NCI-H187 (cell line): ENCODE measurements at regions not wholly inside any gene's neighbourhood (a gene's known extent, or its start where the extent isn't known, plus 50 kb on each side); places are given as distances from the start of the nearest gene placed in this dataset.
"Not testable (repeated sequence)": the region's sequence is repeated elsewhere in the genome, so short reads cannot be mapped to it uniquely, and the experiment has no call there.

Experiments
- DNase-seq, 2 experiments: peaks; one replicate each; lab custom pipeline; 2025; lab: John Stamatoyannopoulos, UW

GRCh38 chr10:124242791-124243190 lies 149.4 kb upstream of the CHST15 start:
- DNase-seq: no peak

GRCh38 chr10:124242365-124242764 lies 149.0 kb upstream of the CHST15 start:
- no peak for DNase-seq

GRCh38 chr10:124241510-124241909 lies 148.1 kb upstream of the CHST15 start:
- not testable (repeated sequence) for DNase-seq

GRCh38 chr10:124240839-124241291 lies 147.5 kb upstream of the CHST15 start:
- no peak for DNase-seq

- no peak for DNase-seq
These were observed 146.3 kb upstream of the CHST15 start for GRCh38 chr10:124239696-124240095.

- DNase-seq: no peak
These were observed 145.7 kb upstream of the CHST15 start for GRCh38 chr10:124239134-124239533.

GRCh38 chr10:124238367-124238766 lies 145.0 kb upstream of the CHST15 start:
- no peak for DNase-seq

GRCh38 chr10:124237282-124237961 lies 144.0 kb upstream of the CHST15 start:
- DNase-seq: no peak

GRCh38 chr10:124236816-124237215 lies 143.4 kb upstream of the CHST15 start:
- DNase-seq: no peak

- no peak for DNase-seq
These were observed 142.7 kb upstream of the CHST15 start for GRCh38 chr10:124236136-124236535.

GRCh38 chr10:124235232-124235631 lies 141.8 kb upstream of the CHST15 start:
- DNase-seq: no peak

GRCh38 chr10:124233546-124234138 lies 140.2 kb upstream of the CHST15 start:
- no peak for DNase-seq

GRCh38 chr10:124232686-124233545 lies 139.5 kb upstream of the CHST15 start:
- no peak for DNase-seq

- no peak for DNase-seq
These were observed 138.1 kb upstream of the CHST15 start for GRCh38 chr10:124231168-124232155.

- DNase-seq: no peak
These were observed 137.3 kb upstream of the CHST15 start for GRCh38 chr10:124230635-124231167.

GRCh38 chr10:124229989-124230634 lies 136.7 kb upstream of the CHST15 start:
- DNase-seq: no peak

GRCh38 chr10:124229201-124229988 lies 136.0 kb upstream of the CHST15 start:
- DNase-seq: no peak

GRCh38 chr10:124228471-124228870 lies 135.1 kb upstream of the CHST15 start:
- no peak for DNase-seq

GRCh38 chr10:124227988-124228387 lies 134.6 kb upstream of the CHST15 start:
- DNase-seq: no peak
